Keratinocyte (primary cell): ENCODE measurements at regions not wholly inside any gene's neighbourhood (a gene's known extent, or its start where the extent isn't known, plus 50 kb on each side); places are given as distances from the start of the nearest gene placed in this dataset.

Source experiments
- EZH2 ChIP-seq: IDR thresholded peaks from one replicate; pipeline ENCODE4 v1.6.1; 2012; ENCODE audit warnings: inconsistent platforms, mild to moderate bottlenecking, low read length, moderate library complexity
- TF ChIP-seq, protein P1 (sequence below), 3 experiments: IDR thresholded peaks in 1 of 3; conservative IDR thresholded peaks in 1 of 3; optimal IDR thresholded peaks in 1 of 3; 2 replicates in 2 of 3; 3 replicates in 1 of 3; pipeline versions ENCODE3 to v1.5.1; 2011; ENCODE audit warnings: low read length in 3 of 3, mild to moderate bottlenecking in 3 of 3, moderate library complexity in 2 of 3, control low read depth in 1 of 3, inconsistent platforms in 1 of 3; ENCODE audit not compliant: insufficient read depth in 2 of 3; ENCODE audit errors: extremely low read depth in 1 of 3

- TF ChIP-seq, protein P1, sequence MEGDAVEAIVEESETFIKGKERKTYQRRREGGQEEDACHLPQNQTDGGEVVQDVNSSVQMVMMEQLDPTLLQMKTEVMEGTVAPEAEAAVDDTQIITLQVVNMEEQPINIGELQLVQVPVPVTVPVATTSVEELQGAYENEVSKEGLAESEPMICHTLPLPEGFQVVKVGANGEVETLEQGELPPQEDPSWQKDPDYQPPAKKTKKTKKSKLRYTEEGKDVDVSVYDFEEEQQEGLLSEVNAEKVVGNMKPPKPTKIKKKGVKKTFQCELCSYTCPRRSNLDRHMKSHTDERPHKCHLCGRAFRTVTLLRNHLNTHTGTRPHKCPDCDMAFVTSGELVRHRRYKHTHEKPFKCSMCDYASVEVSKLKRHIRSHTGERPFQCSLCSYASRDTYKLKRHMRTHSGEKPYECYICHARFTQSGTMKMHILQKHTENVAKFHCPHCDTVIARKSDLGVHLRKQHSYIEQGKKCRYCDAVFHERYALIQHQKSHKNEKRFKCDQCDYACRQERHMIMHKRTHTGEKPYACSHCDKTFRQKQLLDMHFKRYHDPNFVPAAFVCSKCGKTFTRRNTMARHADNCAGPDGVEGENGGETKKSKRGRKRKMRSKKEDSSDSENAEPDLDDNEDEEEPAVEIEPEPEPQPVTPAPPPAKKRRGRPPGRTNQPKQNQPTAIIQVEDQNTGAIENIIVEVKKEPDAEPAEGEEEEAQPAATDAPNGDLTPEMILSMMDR (optimal IDR thresholded peaks at IDR 0.05 in 1 of 3, IDR thresholded peaks at IDR 0.05 in 1 of 3, conservative IDR thresholded peaks at IDR 0.05 in 1 of 3; ENCODE audit: extremely low read depth in 1 of 3, insufficient read depth in 2 of 3, low read length in 3 of 3) = no peak
- no peak for TF ChIP-seq EZH2
Observed at GRCh38 chr5:129387944-129388343, 72.2 kb upstream of the ADAMTS19 start.
